ENCODE measurements at regions not wholly inside any gene's neighbourhood (a gene's known extent, or its start where the extent isn't known, plus 50 kb on each side); places are given as distances from the start of the nearest gene placed in this dataset.
A peak's percentile ranks its signal among the peaks of the same experiment; 100 is the strongest.

DNA sequence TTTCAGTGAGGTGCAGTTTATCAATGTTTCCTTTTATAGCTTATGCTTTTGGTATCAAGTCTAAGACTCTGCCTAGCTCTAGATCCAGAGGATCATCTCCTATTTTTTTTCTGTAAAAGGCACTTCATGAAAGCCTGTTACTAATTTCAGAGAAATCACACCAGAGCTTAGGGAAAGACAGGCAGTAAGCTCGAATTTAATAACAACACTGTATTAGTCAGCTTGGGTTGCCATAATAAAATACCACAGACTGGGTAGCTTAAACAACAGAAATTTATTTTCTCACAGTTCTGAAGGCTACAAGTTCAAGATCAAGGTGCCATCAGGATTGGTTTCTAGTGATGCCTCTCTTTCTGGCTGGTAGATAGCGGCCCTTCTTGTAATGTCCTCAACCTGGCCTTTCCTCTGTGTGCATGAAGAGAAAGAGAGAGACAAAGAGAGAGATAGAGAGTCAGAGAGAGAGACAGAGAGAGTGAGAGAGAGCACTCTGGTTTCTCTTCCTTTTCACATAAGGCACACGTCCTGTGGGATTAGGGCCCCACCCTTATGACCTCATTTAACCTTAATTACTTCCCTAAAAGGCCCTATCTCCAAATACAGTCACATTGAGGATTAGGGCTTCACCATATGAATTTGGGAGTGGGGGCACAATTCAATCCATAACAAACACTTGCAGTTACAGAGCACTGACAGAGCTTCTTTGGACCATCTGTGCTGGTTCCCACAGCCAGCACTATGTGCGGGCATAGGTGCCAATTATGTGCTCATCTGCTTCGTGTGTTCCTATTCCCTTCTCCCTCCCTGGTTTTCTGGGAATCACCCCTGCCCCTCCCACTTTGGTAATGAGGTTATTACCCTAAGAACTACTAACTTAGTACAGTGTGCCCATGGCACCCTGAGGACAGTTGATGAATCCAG, 114.8 kb upstream of the MED14 start:
- POLR2A ChIA-PET: no interaction called here
- CTCF ChIA-PET: no interaction called here
- H3K4me1 Mint-ChIP-seq: peaks cover 68% of the 10 kb centered on the region

DNA sequence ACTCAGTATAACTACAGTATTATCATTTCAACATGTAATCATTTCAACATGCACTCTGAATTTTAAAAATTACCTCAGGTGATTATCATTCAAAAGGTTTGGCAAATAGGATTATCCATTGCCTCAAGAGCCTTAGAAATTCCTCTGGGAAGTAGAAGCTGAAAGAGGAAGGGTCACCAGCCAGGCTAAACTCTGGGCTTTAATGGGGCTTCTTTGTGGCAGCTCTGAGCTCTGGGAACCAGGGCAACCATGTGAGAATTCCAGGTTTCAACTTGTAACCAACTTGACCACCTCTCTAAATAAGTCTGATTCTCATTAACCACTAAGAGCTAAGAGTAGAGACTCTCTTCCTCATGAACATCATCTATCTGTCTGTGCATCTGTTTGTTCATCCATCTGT, 117.2 kb upstream of the MED14 start:
- Mint-ChIP-seq H3K27me3 (ENCODE audit: low read depth) (peaks cover 2% of the 10 kb centered on the region; the same call in 1 of the 2 replicates), H3K9me3 (no peaks in the 10 kb centered on the region), H3K36me3 (no peaks in the 10 kb centered on the region), H3K4me3 (peak overlapping the region; percentile 8; the same call in 1 of the 2 replicates), H3K27ac (peak overlapping the region; percentile 99), H3K4me1 (peaks cover 61% of the 10 kb centered on the region)
- ATAC-seq (peak; percentile 66), DNase-seq (ENCODE audit: low spot score) (no peak)
- ChIA-PET CTCF (interaction anchor here (0.6 kb wide), 1 partner anchor 80 kb away, joined by 3 read pairs; no protein-coding TSS in a partner anchor), POLR2A (no interaction called here)
- TF ChIP-seq ATF1 (CRISPR knock-in tag; IDR thresholded peaks at IDR 0.05) (no peak), NR2C2 (CRISPR knock-in tag; IDR thresholded peaks at IDR 0.05) (no peak), GTF2I (CRISPR knock-in tag; conservative IDR thresholded peaks at IDR 0.05) (no peak), GABPB1 (CRISPR knock-in tag; IDR thresholded peaks at IDR 0.05) (no peak), PRRX2 (CRISPR knock-in tag; IDR thresholded peaks at IDR 0.05) (no peak), KAT7 (CRISPR knock-in tag; IDR thresholded peaks at IDR 0.05; ENCODE audit: borderline replicate concordance) (no peak), MYBL2 (CRISPR knock-in tag; IDR thresholded peaks at IDR 0.05) (no peak), TEAD4 (CRISPR knock-in tag; IDR thresholded peaks at IDR 0.05) (no peak), TCF7 (CRISPR knock-in tag; IDR thresholded peaks at IDR 0.05; ENCODE audit: low read depth) (no peak)
- TF ChIP-seq, protein P1, sequence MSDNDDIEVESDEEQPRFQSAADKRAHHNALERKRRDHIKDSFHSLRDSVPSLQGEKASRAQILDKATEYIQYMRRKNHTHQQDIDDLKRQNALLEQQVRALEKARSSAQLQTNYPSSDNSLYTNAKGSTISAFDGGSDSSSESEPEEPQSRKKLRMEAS (CRISPR knock-in tag; IDR thresholded peaks at IDR 0.05): no peak
- TF ChIP-seq, protein P2, sequence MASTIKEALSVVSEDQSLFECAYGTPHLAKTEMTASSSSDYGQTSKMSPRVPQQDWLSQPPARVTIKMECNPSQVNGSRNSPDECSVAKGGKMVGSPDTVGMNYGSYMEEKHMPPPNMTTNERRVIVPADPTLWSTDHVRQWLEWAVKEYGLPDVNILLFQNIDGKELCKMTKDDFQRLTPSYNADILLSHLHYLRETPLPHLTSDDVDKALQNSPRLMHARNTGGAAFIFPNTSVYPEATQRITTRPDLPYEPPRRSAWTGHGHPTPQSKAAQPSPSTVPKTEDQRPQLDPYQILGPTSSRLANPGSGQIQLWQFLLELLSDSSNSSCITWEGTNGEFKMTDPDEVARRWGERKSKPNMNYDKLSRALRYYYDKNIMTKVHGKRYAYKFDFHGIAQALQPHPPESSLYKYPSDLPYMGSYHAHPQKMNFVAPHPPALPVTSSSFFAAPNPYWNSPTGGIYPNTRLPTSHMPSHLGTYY (CRISPR knock-in tag; IDR thresholded peaks at IDR 0.05): no peak
- TF ChIP-seq, protein P3, sequence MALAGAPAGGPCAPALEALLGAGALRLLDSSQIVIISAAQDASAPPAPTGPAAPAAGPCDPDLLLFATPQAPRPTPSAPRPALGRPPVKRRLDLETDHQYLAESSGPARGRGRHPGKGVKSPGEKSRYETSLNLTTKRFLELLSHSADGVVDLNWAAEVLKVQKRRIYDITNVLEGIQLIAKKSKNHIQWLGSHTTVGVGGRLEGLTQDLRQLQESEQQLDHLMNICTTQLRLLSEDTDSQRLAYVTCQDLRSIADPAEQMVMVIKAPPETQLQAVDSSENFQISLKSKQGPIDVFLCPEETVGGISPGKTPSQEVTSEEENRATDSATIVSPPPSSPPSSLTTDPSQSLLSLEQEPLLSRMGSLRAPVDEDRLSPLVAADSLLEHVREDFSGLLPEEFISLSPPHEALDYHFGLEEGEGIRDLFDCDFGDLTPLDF (CRISPR knock-in tag; IDR thresholded peaks at IDR 0.05): no peak
- TF ChIP-seq, protein P4, sequence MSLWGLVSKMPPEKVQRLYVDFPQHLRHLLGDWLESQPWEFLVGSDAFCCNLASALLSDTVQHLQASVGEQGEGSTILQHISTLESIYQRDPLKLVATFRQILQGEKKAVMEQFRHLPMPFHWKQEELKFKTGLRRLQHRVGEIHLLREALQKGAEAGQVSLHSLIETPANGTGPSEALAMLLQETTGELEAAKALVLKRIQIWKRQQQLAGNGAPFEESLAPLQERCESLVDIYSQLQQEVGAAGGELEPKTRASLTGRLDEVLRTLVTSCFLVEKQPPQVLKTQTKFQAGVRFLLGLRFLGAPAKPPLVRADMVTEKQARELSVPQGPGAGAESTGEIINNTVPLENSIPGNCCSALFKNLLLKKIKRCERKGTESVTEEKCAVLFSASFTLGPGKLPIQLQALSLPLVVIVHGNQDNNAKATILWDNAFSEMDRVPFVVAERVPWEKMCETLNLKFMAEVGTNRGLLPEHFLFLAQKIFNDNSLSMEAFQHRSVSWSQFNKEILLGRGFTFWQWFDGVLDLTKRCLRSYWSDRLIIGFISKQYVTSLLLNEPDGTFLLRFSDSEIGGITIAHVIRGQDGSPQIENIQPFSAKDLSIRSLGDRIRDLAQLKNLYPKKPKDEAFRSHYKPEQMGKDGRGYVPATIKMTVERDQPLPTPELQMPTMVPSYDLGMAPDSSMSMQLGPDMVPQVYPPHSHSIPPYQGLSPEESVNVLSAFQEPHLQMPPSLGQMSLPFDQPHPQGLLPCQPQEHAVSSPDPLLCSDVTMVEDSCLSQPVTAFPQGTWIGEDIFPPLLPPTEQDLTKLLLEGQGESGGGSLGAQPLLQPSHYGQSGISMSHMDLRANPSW (CRISPR knock-in tag; conservative IDR thresholded peaks at IDR 0.05; ENCODE audit: low read depth): no peak
- TF ChIP-seq, protein P5, sequence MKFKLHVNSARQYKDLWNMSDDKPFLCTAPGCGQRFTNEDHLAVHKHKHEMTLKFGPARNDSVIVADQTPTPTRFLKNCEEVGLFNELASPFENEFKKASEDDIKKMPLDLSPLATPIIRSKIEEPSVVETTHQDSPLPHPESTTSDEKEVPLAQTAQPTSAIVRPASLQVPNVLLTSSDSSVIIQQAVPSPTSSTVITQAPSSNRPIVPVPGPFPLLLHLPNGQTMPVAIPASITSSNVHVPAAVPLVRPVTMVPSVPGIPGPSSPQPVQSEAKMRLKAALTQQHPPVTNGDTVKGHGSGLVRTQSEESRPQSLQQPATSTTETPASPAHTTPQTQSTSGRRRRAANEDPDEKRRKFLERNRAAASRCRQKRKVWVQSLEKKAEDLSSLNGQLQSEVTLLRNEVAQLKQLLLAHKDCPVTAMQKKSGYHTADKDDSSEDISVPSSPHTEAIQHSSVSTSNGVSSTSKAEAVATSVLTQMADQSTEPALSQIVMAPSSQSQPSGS (CRISPR knock-in tag; IDR thresholded peaks at IDR 0.05; ENCODE audit: borderline replicate concordance, low read depth): no peak

More for the DNA sequence above, 114.8 kb upstream of the MED14 start:
- Mint-ChIP-seq H3K36me3 (no peaks in the 10 kb centered on the region), H3K27me3 (ENCODE audit: low read depth) (peaks cover 2% of the 10 kb centered on the region; the same call in 1 of the 2 replicates), H3K27ac (no peak overlapping the region), H3K9me3 (no peaks in the 10 kb centered on the region), H3K4me3 (no peak overlapping the region)
- DNase-seq (ENCODE audit: low spot score): no peak
- TF ChIP-seq ZNF317 (CRISPR knock-in tag; IDR thresholded peaks at IDR 0.05; ENCODE audit: borderline replicate concordance, low read depth): no peak
- no peak for TF ChIP-seq FOXP1 (CRISPR knock-in tag; IDR thresholded peaks at IDR 0.05; ENCODE audit: borderline replicate concordance)
- TF ChIP-seq MXD4 (CRISPR knock-in tag; IDR thresholded peaks at IDR 0.05; ENCODE audit: borderline replicate concordance): no peak
- no peak for TF ChIP-seq KAT7 (CRISPR knock-in tag; IDR thresholded peaks at IDR 0.05; ENCODE audit: borderline replicate concordance)
- TF ChIP-seq, protein P6, sequence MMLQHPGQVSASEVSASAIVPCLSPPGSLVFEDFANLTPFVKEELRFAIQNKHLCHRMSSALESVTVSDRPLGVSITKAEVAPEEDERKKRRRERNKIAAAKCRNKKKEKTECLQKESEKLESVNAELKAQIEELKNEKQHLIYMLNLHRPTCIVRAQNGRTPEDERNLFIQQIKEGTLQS (CRISPR knock-in tag; conservative IDR thresholded peaks at IDR 0.05): no peak
- TF ChIP-seq TEAD1 (CRISPR knock-in tag; IDR thresholded peaks at IDR 0.05): no peak
- TF ChIP-seq, protein P7, sequence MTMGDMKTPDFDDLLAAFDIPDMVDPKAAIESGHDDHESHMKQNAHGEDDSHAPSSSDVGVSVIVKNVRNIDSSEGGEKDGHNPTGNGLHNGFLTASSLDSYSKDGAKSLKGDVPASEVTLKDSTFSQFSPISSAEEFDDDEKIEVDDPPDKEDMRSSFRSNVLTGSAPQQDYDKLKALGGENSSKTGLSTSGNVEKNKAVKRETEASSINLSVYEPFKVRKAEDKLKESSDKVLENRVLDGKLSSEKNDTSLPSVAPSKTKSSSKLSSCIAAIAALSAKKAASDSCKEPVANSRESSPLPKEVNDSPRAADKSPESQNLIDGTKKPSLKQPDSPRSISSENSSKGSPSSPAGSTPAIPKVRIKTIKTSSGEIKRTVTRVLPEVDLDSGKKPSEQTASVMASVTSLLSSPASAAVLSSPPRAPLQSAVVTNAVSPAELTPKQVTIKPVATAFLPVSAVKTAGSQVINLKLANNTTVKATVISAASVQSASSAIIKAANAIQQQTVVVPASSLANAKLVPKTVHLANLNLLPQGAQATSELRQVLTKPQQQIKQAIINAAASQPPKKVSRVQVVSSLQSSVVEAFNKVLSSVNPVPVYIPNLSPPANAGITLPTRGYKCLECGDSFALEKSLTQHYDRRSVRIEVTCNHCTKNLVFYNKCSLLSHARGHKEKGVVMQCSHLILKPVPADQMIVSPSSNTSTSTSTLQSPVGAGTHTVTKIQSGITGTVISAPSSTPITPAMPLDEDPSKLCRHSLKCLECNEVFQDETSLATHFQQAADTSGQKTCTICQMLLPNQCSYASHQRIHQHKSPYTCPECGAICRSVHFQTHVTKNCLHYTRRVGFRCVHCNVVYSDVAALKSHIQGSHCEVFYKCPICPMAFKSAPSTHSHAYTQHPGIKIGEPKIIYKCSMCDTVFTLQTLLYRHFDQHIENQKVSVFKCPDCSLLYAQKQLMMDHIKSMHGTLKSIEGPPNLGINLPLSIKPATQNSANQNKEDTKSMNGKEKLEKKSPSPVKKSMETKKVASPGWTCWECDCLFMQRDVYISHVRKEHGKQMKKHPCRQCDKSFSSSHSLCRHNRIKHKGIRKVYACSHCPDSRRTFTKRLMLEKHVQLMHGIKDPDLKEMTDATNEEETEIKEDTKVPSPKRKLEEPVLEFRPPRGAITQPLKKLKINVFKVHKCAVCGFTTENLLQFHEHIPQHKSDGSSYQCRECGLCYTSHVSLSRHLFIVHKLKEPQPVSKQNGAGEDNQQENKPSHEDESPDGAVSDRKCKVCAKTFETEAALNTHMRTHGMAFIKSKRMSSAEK (CRISPR knock-in tag; IDR thresholded peaks at IDR 0.05; ENCODE audit: borderline replicate concordance): no peak
- no peak for TF ChIP-seq ZNF232 (CRISPR knock-in tag; IDR thresholded peaks at IDR 0.05)
- TF ChIP-seq NR3C1 (CRISPR knock-in tag; conservative IDR thresholded peaks at IDR 0.05; ENCODE audit: low read depth): no peak
- TF ChIP-seq, protein P8, sequence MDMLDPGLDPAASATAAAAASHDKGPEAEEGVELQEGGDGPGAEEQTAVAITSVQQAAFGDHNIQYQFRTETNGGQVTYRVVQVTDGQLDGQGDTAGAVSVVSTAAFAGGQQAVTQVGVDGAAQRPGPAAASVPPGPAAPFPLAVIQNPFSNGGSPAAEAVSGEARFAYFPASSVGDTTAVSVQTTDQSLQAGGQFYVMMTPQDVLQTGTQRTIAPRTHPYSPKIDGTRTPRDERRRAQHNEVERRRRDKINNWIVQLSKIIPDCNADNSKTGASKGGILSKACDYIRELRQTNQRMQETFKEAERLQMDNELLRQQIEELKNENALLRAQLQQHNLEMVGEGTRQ (CRISPR knock-in tag; IDR thresholded peaks at IDR 0.05): no peak
- ATAC-seq: no peak
